Pancreas (tissue), 10 donors: ENCODE measurements at regions not wholly inside any gene's neighbourhood (a gene's known extent, or its start where the extent isn't known, plus 50 kb on each side); places are given as distances from the start of the nearest gene placed in this dataset.

Experiments
- ATAC-seq, 4 donors: fragments of 200-7000 bp; cut with Tn5 transposase; one replicate each; pipeline versions ENCODE4 v1.8.0 to v1.9.1; 2020; ENCODE audit warnings: mild to moderate bottlenecking in 4 of 4, moderate library complexity in 4 of 4
- DNase-seq, 6 donors: peaks; one replicate each; pipeline ENCODE4 v3.0.0-alpha.2; 2020
- FAIRE-seq: peaks from 2 replicates; lab custom pipeline; 2012; peaks lifted over from hg19 to GRCh38; lab: Jason Lieb, UNC
- H3K27ac ChIP-seq, 4 donors: fragments of 200-600 bp; sonication (generic); 1 replicate in 3 of 4; 2 replicates in 1 of 4; pipeline versions ENCODE4 v1.5.0 to v1.8.0; 2020
- H3K27me3 ChIP-seq, 4 donors: fragments of 200-600 bp; one replicate each; pipeline ENCODE4 v1.8.0; 2021
- H3K36me3 ChIP-seq, 3 donors: fragments of 200-600 bp; sonication (generic) in 1 of 3; one replicate each; pipeline versions ENCODE4 v1.5.0 to v1.8.0; 2020 to 2021
- H3K4me1 ChIP-seq, 3 donors: fragments of 200-600 bp; one replicate each; pipeline ENCODE4 v1.8.0; 2021
- H3K4me3 ChIP-seq, 4 donors: fragments of 200-600 bp; sonication (generic) in 2 of 4; one replicate each; pipeline versions ENCODE4 v1.5.0 to v1.8.0; 2020 to 2021
- H3K9me3 ChIP-seq, 4 donors: fragments of 200-600 bp; one replicate each; pipeline ENCODE4 v1.8.0; 2021
- CTCF ChIP-seq, 4 donors: fragments of 200-600 bp; sonication (generic) in 3 of 4; IDR thresholded peaks; one replicate each; pipeline versions ENCODE4 v1.5.0 to v1.8.0; 2021; ENCODE audit warnings: antibody characterized with exemption in 4 of 4
- WGBS, 2 donors: extraction: QIAGEN DNeasy Blood & Tissue Kit; methylation state at CpG; one replicate each; pipeline ENCODE4 v1.1.7; 2013; 5-methylcytosine and 5-hydroxymethylcytosine counted together
- intact Hi-C, 3 donors: fragments of 100-400 bp; cut with DNase I; formaldehyde crosslinking; loops; one replicate each; pipeline versions ENCODE4 v1.11.1 to v1.14.2; 2022
- donor health status: healthy with polysubstance abuse.
- donor health status: DM: no; HTN: no; CAD: no; lungs with moderate emphysema.
- donor health status: DM: no; HTN: no; CAD: no.
- donor health status: control.
- donor health status: control.
- donor health status: Bipolar disorder and iron deficiency.
- donor health status: DM: yes; HTN: yes; CAD: no.
- donor health status: DM: no; HTN: no; CAD: no.
- donor health status: DM: no; HTN: no; CAD: no.
- donor health status: DM: yes; HTN: yes; CAD: no.

DNA sequence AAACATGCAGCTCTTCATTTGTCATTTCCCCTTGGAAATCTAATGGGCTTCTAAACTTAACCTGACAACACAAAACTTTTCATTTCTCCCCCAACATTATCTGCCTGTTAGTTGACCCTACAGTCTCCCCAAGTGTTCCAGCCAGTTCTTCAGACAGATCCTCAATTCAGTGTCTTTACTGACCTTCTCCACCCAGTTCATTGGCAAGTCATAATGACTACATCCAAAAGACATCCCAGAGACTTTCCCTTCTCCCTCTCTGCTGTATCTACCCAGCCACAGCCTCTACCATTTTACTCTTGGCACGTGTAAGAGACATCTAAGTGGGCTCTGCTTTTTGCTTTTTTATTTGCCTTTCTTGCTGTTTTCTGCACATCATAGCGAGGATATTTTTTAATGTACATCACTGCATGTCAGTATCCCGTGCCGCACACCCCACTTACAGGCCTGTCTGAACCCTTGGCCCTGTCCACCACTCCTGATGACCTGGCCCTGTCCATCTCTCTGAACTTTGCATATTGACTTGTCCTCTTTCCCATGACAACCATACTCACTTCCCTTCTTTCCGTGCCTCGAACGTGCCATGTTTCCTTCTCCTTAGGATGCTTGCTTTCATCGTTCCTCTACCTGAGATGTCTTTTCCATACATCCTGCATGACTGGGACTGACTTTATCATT is 391.9 kb downstream of the IRS2 start:
- WGBS, 2 donors: 78 to 84% methylated on average over 8 of the region's 8 CpGs
- no peak for ATAC-seq
- intact Hi-C loops: no loop called here
- Histone ChIP-seq H3K27ac (no peak overlapping the region), H3K9me3 (no peaks in the 10 kb centered on the region), H3K36me3 (no peaks in the 10 kb centered on the region), H3K4me1 (no peaks in the 10 kb centered on the region), H3K4me3 (no peak overlapping the region), H3K27me3 (no peaks in the 10 kb centered on the region)
- no peak for TF ChIP-seq CTCF (IDR thresholded peaks at IDR 0.05)
- DNase-seq: no peak
- no peak for FAIRE-seq

DNA sequence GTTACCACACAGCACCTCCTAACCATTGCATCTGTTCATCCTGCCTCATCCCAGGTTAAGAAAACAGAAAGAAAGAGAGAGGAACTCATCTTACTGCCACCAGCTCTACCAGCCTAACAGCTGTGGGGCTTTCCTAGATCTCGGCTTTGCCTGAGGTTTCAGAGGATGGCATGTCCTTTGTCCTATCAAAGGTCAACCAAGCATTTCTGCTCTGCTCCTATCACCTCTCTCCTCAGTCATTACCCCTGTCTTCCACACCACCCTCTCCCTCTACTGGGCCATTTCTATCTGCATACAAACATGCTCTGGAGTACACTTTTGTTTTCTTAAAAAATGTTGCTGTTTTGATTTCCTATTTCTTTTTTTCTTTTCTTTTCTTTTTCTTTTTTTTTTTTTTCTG is 393.3 kb downstream of the IRS2 start:
- DNase-seq (no peak), ATAC-seq (no peak), FAIRE-seq (no peak)
- Histone ChIP-seq H3K9me3 (no peaks in the 10 kb centered on the region), H3K4me3 (no peak overlapping the region), H3K4me1 (no peaks in the 10 kb centered on the region), H3K36me3 (no peaks in the 10 kb centered on the region), H3K27ac (no peak overlapping the region), H3K27me3 (no peaks in the 10 kb centered on the region)
- 49 to 56% methylated on average over 1 of the region's 1 CpG for WGBS, 2 donors
- intact Hi-C loops: no loop called here
- TF ChIP-seq CTCF (IDR thresholded peaks at IDR 0.05): no peak

GRCh38 chr13:109390391-109390790 is 396.0 kb downstream of the IRS2 start:
- H3K9me3 ChIP-seq: no peaks in the 10 kb centered on the region
- FAIRE-seq: no peak
- TF ChIP-seq CTCF (IDR thresholded peaks at IDR 0.05): no peak
- no peaks in the 10 kb centered on the region for H3K27me3 ChIP-seq
- intact Hi-C loops: no loop called here
- 81 to 92% methylated on average over 2 of the region's 2 CpGs for WGBS, 2 donors
- ATAC-seq: no peak
- no peak overlapping the region for H3K4me3 ChIP-seq
- H3K27ac ChIP-seq: no peak overlapping the region
- H3K4me1 ChIP-seq: no peaks in the 10 kb centered on the region
- DNase-seq: no peak
- H3K36me3 ChIP-seq: no peaks in the 10 kb centered on the region

DNA sequence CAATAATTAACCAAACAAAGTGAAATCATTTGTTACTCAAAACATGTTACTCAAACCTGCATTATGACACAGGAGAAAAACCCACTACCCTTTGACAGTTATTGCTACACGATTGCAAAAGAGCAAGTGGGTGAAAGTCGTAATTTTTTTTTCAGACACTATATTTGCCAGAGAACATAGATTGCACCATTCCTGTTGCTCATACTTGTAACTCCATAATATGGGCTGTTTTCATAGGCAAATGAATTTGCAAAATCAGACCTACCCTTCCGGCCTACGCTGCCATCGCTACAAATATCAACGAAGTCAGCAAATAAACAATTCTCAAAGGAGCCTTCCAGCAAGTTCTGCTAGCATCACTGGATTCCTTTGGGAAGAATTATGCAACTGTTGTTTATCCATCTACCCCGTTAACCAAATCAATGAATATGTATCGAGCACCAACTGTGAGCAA is 396.5 kb downstream of the IRS2 start:
- Histone ChIP-seq H3K27ac (no peak overlapping the region), H3K9me3 (no peaks in the 10 kb centered on the region), H3K27me3 (no peaks in the 10 kb centered on the region), H3K4me1 (no peaks in the 10 kb centered on the region), H3K36me3 (no peaks in the 10 kb centered on the region), H3K4me3 (no peak overlapping the region)
- no peak for TF ChIP-seq CTCF (IDR thresholded peaks at IDR 0.05)
- WGBS, 2 donors: 73 to 79% methylated on average over 8 of the region's 8 CpGs
- intact Hi-C loops: no loop called here
- FAIRE-seq (no peak), DNase-seq (no peak), ATAC-seq (peak in 1 of 4 donors; percentile 27)

DNA sequence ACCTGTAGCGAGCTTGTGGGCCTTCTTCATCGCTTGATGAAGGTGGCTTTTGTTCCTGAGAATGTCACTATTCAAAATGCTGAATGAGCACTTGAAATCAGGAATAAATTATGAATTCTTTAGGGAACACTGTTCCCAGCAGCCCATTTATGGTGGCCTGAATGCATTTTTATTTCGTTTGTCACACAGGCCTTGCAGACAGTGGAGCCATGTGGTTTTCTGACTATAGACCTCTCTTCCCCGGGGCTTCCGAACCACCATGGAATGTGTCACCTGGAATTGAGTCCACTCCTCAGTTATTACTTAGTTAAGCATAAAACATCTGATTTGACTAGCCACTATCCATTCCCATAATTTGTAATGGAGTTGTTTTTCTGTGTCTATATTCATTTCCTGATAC is 396.9 kb downstream of the IRS2 start:
- FAIRE-seq (no peak), DNase-seq (no peak), ATAC-seq (no peak)
- Histone ChIP-seq H3K36me3 (no peaks in the 10 kb centered on the region), H3K9me3 (no peaks in the 10 kb centered on the region), H3K27ac (no peak overlapping the region), H3K4me3 (no peak overlapping the region), H3K27me3 (no peaks in the 10 kb centered on the region), H3K4me1 (no peaks in the 10 kb centered on the region)
- 76 to 77% methylated on average over 5 of the region's 5 CpGs for whole genome bisulfite sequencing, 2 donors
- no peak for TF ChIP-seq CTCF (IDR thresholded peaks at IDR 0.05)
- intact Hi-C loops: no loop called here
